ACC112 (cell line): ENCODE measurements at regions not wholly inside any gene's neighbourhood (a gene's known extent, or its start where the extent isn't known, plus 50 kb on each side); places are given as distances from the start of the nearest gene placed in this dataset.
"Not testable (repeated sequence)": the region's sequence is repeated elsewhere in the genome, so short reads cannot be mapped to it uniquely, and the experiment has no call there.

ENCODE experiments used
- H2AFZ ChIP-seq: fragments of 200-600 bp; sonication (generic); one replicate; pipeline ENCODE4 v1.6.0; 2017; ENCODE audit warnings: antibody characterized with exemption, low read length; ENCODE audit not compliant: unreplicated experiment
- H3K27ac ChIP-seq: fragments of 200-600 bp; sonication (generic); 2 replicates; pipeline ENCODE4 v1.5.1; 2014; ENCODE audit warnings: low read depth, mild to moderate bottlenecking, antibody characterized with exemption, low read length, moderate library complexity
- H3K27me3 ChIP-seq: fragments of 200-600 bp; sonication (generic); 2 replicates; pipeline ENCODE4 v1.6.1; 2014; ENCODE audit warnings: mild to moderate bottlenecking, antibody characterized with exemption, low read length, moderate library complexity, mixed read lengths; ENCODE audit not compliant: insufficient read depth
- H3K36me3 ChIP-seq: fragments of 200-600 bp; sonication (generic); 2 replicates; pipeline ENCODE4 v1.6.1; 2016; ENCODE audit warnings: mild to moderate bottlenecking, antibody characterized with exemption, low read length, moderate library complexity, mixed read lengths; ENCODE audit not compliant: insufficient read depth
- H3K4me1 ChIP-seq: fragments of 200-600 bp; sonication (generic); one replicate; pipeline ENCODE4 v1.6.1; 2016; ENCODE audit warnings: low read length, mixed read lengths; ENCODE audit not compliant: insufficient read depth, unreplicated experiment, control insufficient read depth
- H3K4me3 ChIP-seq: fragments of 200-600 bp; sonication (generic); 2 replicates; pipeline ENCODE4 v1.5.1; 2014; ENCODE audit warnings: mild to moderate bottlenecking, low read depth, low read length
- H3K79me2 ChIP-seq: fragments of 200-600 bp; sonication (generic); one replicate; pipeline ENCODE4 v1.6.0; 2016; ENCODE audit warnings: low read length; ENCODE audit not compliant: control insufficient read depth, unreplicated experiment, insufficient read depth

DNA sequence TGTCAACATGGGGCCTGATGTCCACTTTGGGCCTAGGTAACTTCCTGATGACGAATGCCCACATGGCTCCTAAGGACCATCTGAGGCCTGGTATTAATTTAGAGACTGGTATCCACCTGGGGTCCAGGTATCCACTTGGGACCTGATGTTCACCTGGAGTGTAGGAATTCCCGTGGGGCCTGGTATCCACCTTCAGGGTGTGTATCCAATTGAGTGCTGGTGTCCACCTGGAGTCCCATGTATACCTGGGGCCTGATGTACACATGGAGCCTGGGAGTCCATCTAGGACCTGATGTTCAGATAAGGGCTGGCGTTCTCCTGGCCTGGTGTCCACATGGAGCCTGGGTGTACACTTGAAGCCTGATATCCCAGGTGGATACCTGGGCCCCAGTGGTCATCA lies 520.6 kb downstream of the FOXD4L4 start:
- H3K36me3 ChIP-seq, H3K27ac ChIP-seq, H3K27me3 ChIP-seq, H3K79me2 ChIP-seq, H2AFZ ChIP-seq, H3K4me1 ChIP-seq, H3K4me3 ChIP-seq: not testable (repeated sequence)

DNA sequence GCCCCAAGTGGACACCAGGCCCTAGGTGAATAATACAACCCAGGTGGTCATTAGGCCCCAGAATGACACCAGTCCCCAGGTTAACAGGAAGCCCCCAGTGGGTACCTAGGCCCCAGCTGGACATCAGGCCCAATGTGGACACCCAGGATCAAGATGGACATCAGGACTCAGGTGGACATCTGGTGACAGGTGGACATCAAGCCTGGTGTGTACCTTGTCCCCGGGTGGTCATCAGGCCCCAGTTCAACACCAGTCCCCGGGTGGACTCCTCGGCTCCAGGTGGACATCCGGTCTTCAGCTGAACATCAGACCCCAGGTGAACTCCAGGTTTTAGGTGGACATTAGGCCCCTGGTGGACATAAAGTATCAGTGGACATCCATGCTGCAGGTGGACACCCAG lies 524.6 kb downstream of the FOXD4L4 start:
- H3K79me2 ChIP-seq, H2AFZ ChIP-seq, H3K36me3 ChIP-seq, H3K27ac ChIP-seq, H3K27me3 ChIP-seq, H3K4me3 ChIP-seq, H3K4me1 ChIP-seq: not testable (repeated sequence)

DNA sequence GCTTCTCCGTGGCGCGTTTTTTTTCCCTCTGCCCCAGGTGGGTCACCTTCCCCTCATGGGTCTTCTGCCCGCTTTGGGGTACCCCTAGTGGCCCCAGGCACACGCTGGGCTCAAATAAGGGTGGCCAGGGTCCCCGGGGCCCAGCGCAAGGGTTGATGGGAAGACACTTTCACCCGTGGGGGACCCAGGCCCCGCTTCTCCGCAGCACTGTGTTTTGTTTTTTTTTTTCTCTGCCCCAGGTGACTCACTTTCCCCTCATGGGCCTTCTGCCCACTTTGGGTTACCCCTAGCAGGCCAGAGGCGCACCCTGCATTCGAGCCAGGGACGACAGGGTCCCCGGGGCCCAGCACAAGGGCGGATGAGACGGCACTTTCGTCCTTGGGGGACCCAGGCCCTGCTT lies 526.7 kb downstream of the FOXD4L4 start:
- H3K27ac ChIP-seq, H3K36me3 ChIP-seq, H3K79me2 ChIP-seq, H2AFZ ChIP-seq, H3K4me3 ChIP-seq, H3K27me3 ChIP-seq, H3K4me1 ChIP-seq: not testable (repeated sequence)

DNA sequence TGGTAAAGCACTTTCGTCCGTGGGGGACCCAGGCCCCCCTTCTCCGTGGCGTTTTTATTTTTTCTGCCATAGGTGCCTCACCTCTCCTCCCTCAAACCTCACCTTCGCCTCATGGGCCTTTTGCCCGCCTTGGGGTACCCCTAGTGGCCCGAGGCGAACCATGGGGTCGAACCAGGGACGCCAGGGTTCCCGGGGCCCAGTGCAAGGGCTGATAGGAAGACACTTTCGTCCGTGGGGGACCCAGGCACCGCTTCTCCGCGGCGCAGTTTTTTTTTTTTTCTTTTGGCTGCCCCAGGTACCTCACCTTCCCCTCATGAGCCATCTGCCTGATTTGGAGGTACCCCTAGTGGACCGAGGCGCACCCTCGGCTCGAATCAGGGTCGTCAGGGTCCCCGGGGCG lies 527.8 kb downstream of the FOXD4L4 start:
- H3K4me1 ChIP-seq, H3K27ac ChIP-seq, H2AFZ ChIP-seq: not testable (repeated sequence)

DNA sequence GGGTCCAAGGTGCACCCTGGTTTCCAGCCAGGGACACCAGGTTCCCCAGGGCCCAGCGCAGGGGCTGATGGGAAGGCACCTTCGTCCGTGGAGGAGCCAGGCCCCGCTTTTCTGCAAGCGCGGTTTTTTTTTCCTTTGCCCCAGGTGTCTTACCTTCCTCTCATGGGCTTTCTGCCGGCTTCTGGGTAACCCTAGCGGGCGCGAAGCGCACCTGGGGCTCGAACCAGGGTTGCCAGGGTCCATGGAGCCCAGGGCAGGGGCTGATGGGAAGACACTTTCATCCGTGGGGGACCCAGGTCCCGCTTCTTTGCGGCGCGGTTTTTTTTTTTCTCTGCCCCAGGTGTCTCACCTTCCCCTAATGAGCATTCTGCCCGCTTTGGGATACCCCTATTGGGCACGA lies 529.3 kb downstream of the FOXD4L4 start:
- H3K27ac ChIP-seq, H3K27me3 ChIP-seq, H3K79me2 ChIP-seq, H3K4me1 ChIP-seq, H3K36me3 ChIP-seq, H2AFZ ChIP-seq, H3K4me3 ChIP-seq: not testable (repeated sequence)

More for the DNA sequence above, 527.8 kb downstream of the FOXD4L4 start:
- not testable (repeated sequence) for H3K27me3 ChIP-seq, H3K79me2 ChIP-seq, H3K36me3 ChIP-seq, H3K4me3 ChIP-seq

DNA sequence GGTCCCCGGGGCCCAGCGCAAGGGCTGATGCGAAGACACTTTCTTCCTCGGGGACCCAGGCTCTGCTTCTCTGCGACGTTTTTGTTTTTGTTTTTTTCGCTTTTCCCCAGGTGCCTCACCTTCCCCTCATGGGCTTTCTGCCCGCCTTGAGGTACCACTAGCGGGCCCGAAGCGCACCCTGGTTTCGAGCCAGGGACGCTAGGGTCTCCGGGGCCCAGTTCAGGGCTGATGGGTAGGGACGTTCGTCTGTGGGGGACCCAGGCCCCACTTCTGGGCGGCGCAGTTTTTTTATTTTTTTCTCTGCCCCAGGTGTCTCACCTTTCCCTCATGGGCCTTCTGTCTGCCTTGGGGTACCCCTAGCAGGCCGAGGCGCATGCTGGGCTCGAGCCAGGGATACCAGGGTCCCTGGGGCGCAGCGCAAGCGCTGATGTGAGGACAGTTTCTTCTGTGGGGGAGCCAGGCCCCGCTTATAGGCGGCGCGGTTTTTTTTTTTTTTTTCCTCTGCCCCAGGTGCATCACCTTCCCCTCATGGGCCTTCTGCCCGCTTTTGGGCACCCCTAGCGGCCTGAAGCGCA lies 530.0 kb downstream of the FOXD4L4 start:
- H2AFZ ChIP-seq, H3K27ac ChIP-seq, H3K79me2 ChIP-seq: not testable (repeated sequence)

DNA sequence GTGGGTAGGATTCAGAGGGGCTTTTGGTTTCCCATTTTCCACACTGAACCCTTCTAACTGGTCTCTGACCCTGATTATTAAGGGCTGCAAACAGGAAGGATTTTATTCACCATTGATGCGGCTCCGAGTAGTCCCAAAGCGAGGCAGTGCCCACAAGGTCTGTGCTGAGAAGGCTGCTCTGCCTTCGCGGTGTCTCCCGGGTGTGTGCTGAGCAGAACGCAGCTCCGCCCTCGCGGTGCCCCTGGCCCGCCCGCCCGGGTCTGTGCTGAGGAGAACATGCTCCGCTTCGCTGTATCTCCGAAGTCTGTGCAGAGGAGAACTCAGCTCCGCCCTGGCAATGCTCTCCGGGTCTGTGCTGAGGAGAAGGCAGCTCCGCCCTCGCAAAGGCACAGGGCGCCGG lies 530.7 kb downstream of the FOXD4L4 start:
- H3K4me1 ChIP-seq, H3K4me3 ChIP-seq, H3K27ac ChIP-seq, H3K79me2 ChIP-seq, H2AFZ ChIP-seq, H3K27me3 ChIP-seq, H3K36me3 ChIP-seq: not testable (repeated sequence)

More for the DNA sequence above, 530.0 kb downstream of the FOXD4L4 start:
- not testable (repeated sequence) for H3K4me1 ChIP-seq, H3K27me3 ChIP-seq, H3K4me3 ChIP-seq, H3K36me3 ChIP-seq

DNA sequence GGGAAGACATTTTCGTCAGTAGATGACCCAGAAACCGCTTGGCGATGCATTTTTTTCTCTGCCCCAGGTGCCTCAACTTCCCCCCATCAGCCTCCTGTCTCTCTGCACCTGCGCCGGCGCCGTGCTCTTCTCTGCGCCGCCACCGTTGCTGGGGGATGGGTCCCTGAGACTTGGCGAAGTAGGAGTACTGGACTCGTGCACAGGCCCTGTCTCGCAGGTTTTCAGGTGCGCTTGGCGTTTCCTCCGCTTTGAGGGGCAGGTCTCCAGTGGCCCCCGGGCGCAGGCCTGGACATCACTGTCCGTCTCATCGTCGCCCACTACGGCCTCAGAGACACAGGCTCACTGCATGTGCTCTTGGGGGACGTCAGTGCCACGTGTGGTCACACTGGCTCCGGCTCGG lies 532.1 kb downstream of the FOXD4L4 start:
- not testable (repeated sequence) for H3K36me3 ChIP-seq, H2AFZ ChIP-seq, H3K79me2 ChIP-seq, H3K4me3 ChIP-seq, H3K27ac ChIP-seq, H3K4me1 ChIP-seq, H3K27me3 ChIP-seq

DNA sequence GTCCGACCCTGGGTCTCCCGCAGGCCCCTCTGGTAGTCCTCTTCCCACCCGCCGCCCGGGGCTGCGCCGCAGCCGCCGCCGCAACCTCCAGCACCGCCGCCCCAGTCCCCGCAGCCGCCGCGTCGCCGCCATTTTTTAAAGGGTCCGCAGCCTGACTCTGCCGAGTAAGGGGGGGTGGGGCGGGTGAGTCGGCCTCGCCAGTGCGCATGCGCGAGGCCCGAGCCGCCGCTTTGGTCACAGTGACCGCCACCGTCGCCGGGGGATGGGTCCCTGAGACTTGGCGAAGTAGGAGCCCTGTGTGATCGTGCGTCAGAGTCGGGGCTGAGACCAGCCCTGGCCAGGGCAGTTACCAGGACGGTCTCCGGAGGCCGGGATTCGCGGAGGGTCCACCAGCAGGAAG lies 532.8 kb downstream of the FOXD4L4 start:
- peak overlapping the region; percentile 78 for H3K4me3 ChIP-seq
- H3K27ac ChIP-seq, H3K36me3 ChIP-seq, H3K4me1 ChIP-seq, H3K79me2 ChIP-seq, H2AFZ ChIP-seq, H3K27me3 ChIP-seq: not testable (repeated sequence)

DNA sequence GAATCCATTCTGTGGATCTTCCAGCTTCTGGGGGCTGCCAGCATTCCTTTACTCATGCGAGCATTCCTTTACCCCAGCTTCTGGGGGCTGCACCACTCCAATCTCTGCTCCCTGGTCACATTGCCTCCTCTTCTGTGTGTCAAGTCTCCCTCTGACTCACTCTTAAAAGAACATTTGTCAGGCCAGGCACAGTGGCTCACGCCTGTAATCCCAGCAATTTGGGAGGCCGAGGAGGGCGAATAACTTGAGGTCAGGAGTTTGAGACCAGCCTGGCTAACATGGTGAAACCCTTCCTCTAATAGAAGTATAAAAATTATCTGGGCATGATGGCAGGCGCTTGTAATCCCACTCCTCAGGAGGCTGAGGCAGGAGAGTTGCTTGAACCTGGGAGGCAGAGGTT lies 541.9 kb downstream of the FOXD4L4 start:
- H3K4me1 ChIP-seq = not testable (repeated sequence)

More for the DNA sequence above, 541.9 kb downstream of the FOXD4L4 start:
- H3K27me3 ChIP-seq, H3K4me3 ChIP-seq, H3K36me3 ChIP-seq, H2AFZ ChIP-seq, H3K27ac ChIP-seq, H3K79me2 ChIP-seq: not testable (repeated sequence)
